ENCODE measurements at regions not wholly inside any gene's neighbourhood (a gene's known extent, or its start where the extent isn't known, plus 50 kb on each side); places are given as distances from the start of the nearest gene placed in this dataset.

DNA sequence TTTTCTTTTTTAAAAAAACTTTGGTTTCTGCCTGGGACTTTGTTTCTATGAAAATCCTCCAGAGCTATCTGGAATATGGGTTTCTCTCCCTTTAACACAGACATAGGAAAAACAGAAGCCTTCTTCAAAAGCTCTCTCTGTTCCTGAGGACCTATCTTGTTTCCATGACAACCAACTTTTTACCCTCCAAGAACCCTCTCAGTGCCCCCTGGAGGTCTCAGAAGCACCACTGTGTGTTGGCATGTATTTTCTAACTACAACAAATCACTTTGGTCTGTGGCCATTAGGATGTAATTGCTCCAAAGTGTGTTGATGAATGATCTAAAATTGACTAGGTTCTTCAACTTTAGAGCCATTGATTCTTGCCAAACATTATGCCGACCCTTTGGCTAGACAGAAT lies 1331.6 kb downstream of the ADGRL3 start:
- TF ChIP-seq, protein P1, sequence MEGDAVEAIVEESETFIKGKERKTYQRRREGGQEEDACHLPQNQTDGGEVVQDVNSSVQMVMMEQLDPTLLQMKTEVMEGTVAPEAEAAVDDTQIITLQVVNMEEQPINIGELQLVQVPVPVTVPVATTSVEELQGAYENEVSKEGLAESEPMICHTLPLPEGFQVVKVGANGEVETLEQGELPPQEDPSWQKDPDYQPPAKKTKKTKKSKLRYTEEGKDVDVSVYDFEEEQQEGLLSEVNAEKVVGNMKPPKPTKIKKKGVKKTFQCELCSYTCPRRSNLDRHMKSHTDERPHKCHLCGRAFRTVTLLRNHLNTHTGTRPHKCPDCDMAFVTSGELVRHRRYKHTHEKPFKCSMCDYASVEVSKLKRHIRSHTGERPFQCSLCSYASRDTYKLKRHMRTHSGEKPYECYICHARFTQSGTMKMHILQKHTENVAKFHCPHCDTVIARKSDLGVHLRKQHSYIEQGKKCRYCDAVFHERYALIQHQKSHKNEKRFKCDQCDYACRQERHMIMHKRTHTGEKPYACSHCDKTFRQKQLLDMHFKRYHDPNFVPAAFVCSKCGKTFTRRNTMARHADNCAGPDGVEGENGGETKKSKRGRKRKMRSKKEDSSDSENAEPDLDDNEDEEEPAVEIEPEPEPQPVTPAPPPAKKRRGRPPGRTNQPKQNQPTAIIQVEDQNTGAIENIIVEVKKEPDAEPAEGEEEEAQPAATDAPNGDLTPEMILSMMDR (optimal IDR thresholded peaks at IDR 0.05 in 1 of 3, IDR thresholded peaks at IDR 0.05 in 1 of 3, conservative IDR thresholded peaks at IDR 0.05 in 1 of 3; ENCODE audit: extremely low read depth in 1 of 3, insufficient read depth in 2 of 3, low read length in 3 of 3) = no peak
- no peak for TF ChIP-seq EZH2 (IDR thresholded peaks at IDR 0.05; ENCODE audit: low read length)

Data from keratinocyte (primary cell).